K562 (cell line): ENCODE measurements at regions not wholly inside any gene's neighbourhood (a gene's known extent, or its start where the extent isn't known, plus 50 kb on each side); places are given as distances from the start of the nearest gene placed in this dataset.

Source experiments
- ATAC-seq: fragments of 200-7000 bp; cut with Tn5 transposase; 3 replicates; pipeline ENCODE4 v1.9.1; 2020; ENCODE audit warnings: moderate library complexity
- BruUV-seq: library from RNA; stranded (reverse); fragments of 400-500 nt; replicated peaks from 2 replicates; lab custom pipeline; 2021; lab: Mats Ljungman, UMichigan
- CTCF ChIA-PET: fragments of 300-600 bp; formaldehyde crosslinking; extraction: SDS; loops from one replicate; lab custom pipeline; 2021; ENCODE audit warnings: low intra/inter-chr PET ratio; lab: Yijun Ruan, JAX
- POLR2A ChIA-PET: fragments of 300-600, 350-650 bp; sonication (Branson Sonifier 250); formaldehyde crosslinking; extraction: SDS; loops from one replicate; lab custom pipeline; 2021; ENCODE audit warnings: antibody characterized with exemption, inconsistent platforms; lab: Yijun Ruan, JAX
- DNase-seq, 4 experiments: peaks; one replicate each; pipeline versions ENCODE4 v3.0.0 to v3.0.0-alpha.2; 2011 to 2018; ENCODE audit warnings: low spot score in 3 of 4, mixed read lengths in 3 of 4; ENCODE audit errors: extremely low read depth in 1 of 4
- FAIRE-seq: peaks from 2 replicates; lab custom pipeline; 2011; peaks lifted over from hg19 to GRCh38; lab: Jason Lieb, UNC
- H2AFZ ChIP-seq: 2 replicates; pipeline ENCODE4 v1.6.0; 2011; ENCODE audit warnings: low read depth, low read length, control low read depth, inconsistent platforms
- H3K27ac ChIP-seq: fragments of 200-600 bp; 3 replicates; pipeline ENCODE4 v1.8.0; 2011; ENCODE audit warnings: low read depth, mild to moderate bottlenecking, control low read depth, inconsistent platforms, low read length, moderate library complexity, mixed read lengths; ENCODE audit errors: extremely low read depth
- H3K27me3 ChIP-seq, 2 experiments: fragments of 300-600 bp in 1 of 2; 2 replicates in 1 of 2; 3 replicates in 1 of 2; pipeline versions ENCODE4 v1.6.0 to v1.8.0; 2011; ENCODE audit warnings: inconsistent platforms in 2 of 2, low read length in 2 of 2, mild to moderate bottlenecking in 1 of 2, mixed read lengths in 1 of 2, moderate library complexity in 1 of 2; ENCODE audit not compliant: control insufficient read depth in 2 of 2, insufficient read depth in 2 of 2
- H3K36me3 ChIP-seq: fragments of 300-600 bp; 3 replicates; pipeline ENCODE4 v1.8.0; 2011; ENCODE audit warnings: mild to moderate bottlenecking, low read length, inconsistent platforms; ENCODE audit not compliant: control insufficient read depth, insufficient read depth
- H3K4me1 ChIP-seq, 2 experiments: fragments of 200-600 bp in 1 of 2; replicated peaks in 1 of 2; 2 replicates in 1 of 2; 3 replicates in 1 of 2; pipeline versions ENCODE4 v1.5.1 to v1.8.0; 2011; ENCODE audit warnings: inconsistent platforms in 2 of 2, low read length in 2 of 2, mild to moderate bottlenecking in 1 of 2, mixed read lengths in 1 of 2, moderate library complexity in 1 of 2; ENCODE audit not compliant: control insufficient read depth in 2 of 2, insufficient read depth in 2 of 2
- H3K4me2 ChIP-seq: 2 replicates; pipeline ENCODE4 v1.6.1; 2011; ENCODE audit warnings: low read length, control low read depth, inconsistent platforms, mixed read lengths; ENCODE audit not compliant: insufficient read depth
- H3K4me3 ChIP-seq: fragments of 200-600 bp; sonication (generic), shearing (Covaris generic); 2 replicates; pipeline ENCODE4 v1.5.1; 2016; ENCODE audit warnings: control low read depth, inconsistent platforms
- H3K79me2 ChIP-seq: fragments of 200-600 bp; 3 replicates; pipeline ENCODE4 v1.8.0; 2011; ENCODE audit warnings: low read length, inconsistent platforms; ENCODE audit not compliant: control insufficient read depth, insufficient read depth
- H3K9ac ChIP-seq, 2 experiments: 2 replicates each; pipeline versions ENCODE4 v1.6.0 to v1.6.1; 2011; ENCODE audit warnings: low read depth in 2 of 2, low read length in 2 of 2, control low read depth in 1 of 2, inconsistent platforms in 1 of 2, mild to moderate bottlenecking in 1 of 2, mixed read lengths in 1 of 2; ENCODE audit not compliant: insufficient read depth in 1 of 2
- H3K9me1 ChIP-seq: one replicate; pipeline ENCODE4 v1.6.0; 2011; ENCODE audit warnings: inconsistent platforms, mild to moderate bottlenecking, low read length, moderate library complexity; ENCODE audit not compliant: control insufficient read depth, insufficient read depth
- H3K9me3 ChIP-seq: replicated peaks from 2 replicates; pipeline ENCODE4 v1.5.1; 2011; ENCODE audit warnings: low read depth, low read length, inconsistent platforms; ENCODE audit not compliant: control insufficient read depth, insufficient read depth
- H4K20me1 ChIP-seq: replicated peaks from 2 replicates; pipeline ENCODE4 v1.6.1; 2011; ENCODE audit warnings: low read length, inconsistent platforms, mixed read lengths; ENCODE audit not compliant: control insufficient read depth, insufficient read depth
- BRF1 ChIP-seq: IDR thresholded peaks from 3 replicates; pipeline ENCODE4 v1.6.1; 2011; ENCODE audit warnings: borderline replicate concordance, mild to moderate bottlenecking; ENCODE audit not compliant: insufficient read length; ENCODE audit errors: extremely low read depth
- E2F5 ChIP-seq: sonication (generic); formaldehyde crosslinking; IDR thresholded peaks from 2 replicates; pipeline ENCODE4 v1.8.0; 2022; ENCODE audit warnings: mild to moderate bottlenecking, missing genetic modification reagents
- HDAC1 ChIP-seq, 2 experiments: fragments of 450-650 bp; IDR thresholded peaks; 2 replicates each; pipeline ENCODE4 v1.6.1; 2016 to 2017; ENCODE audit warnings: inconsistent platforms in 1 of 2, mild to moderate bottlenecking in 1 of 2, moderate library complexity in 1 of 2
- JUNB ChIP-seq: fragments of 450-650 bp; formaldehyde crosslinking; conservative IDR thresholded peaks from 2 replicates; pipeline ENCODE4 v1.4.0; 2020; ENCODE audit warnings: mild to moderate bottlenecking
- KDM1A ChIP-seq, 2 experiments: fragments of 450-650 bp; IDR thresholded peaks; 2 replicates each; pipeline ENCODE4 v1.6.1; 2016; ENCODE audit warnings: mild to moderate bottlenecking in 2 of 2
- KLF1 ChIP-seq: fragments of 450-650 bp; IDR thresholded peaks from 2 replicates; pipeline ENCODE4 v1.6.1; 2016; ENCODE audit warnings: missing genetic modification characterization, missing compliant biosample characterization
- MAFF ChIP-seq: IDR thresholded peaks from 2 replicates; pipeline ENCODE4 v1.6.1; 2012; ENCODE audit warnings: low read length, improper control_type of control experiment
- MAFK ChIP-seq: IDR thresholded peaks from 2 replicates; pipeline ENCODE4 v1.6.1; 2011; ENCODE audit warnings: low read length, improper control_type of control experiment
- POLR2H ChIP-seq: IDR thresholded peaks from 2 replicates; pipeline ENCODE4 v1.6.1; 2016; ENCODE audit warnings: missing genetic modification characterization, low read depth, mild to moderate bottlenecking, control low read depth, missing compliant biosample characterization, moderate library complexity
- PURB ChIP-seq: sonication (generic); formaldehyde crosslinking; IDR thresholded peaks from 2 replicates; pipeline ENCODE4 v1.9.0; 2021; ENCODE audit warnings: low read depth, mild to moderate bottlenecking, missing genetic modification reagents
- STAT5B ChIP-seq: fragments of 250-450 bp; sonication (Bioruptor Pico); IDR thresholded peaks from 2 replicates; pipeline ENCODE4 v1.8.0; 2021; ENCODE audit warnings: mild to moderate bottlenecking, inconsistent platforms
- ZNF384 ChIP-seq: IDR thresholded peaks from 2 replicates; pipeline ENCODE4 v1.6.1; 2012; ENCODE audit warnings: low read depth, low read length, improper control_type of control experiment
- ZNF431 ChIP-seq: sonication (generic); formaldehyde crosslinking; IDR thresholded peaks from 2 replicates; pipeline ENCODE4 v1.8.0; 2022; ENCODE audit warnings: mild to moderate bottlenecking, missing genetic modification reagents
- WGBS: fragments of 100-300 bp; shearing (Covaris generic); methylation state at CpG from one replicate; pipeline ENCODE4 v1.1.6; 2016; ENCODE audit warnings: low coverage, mixed read lengths; ENCODE audit not compliant: insufficient coverage; ENCODE audit errors: missing lambda C conversion rate; 5-methylcytosine and 5-hydroxymethylcytosine counted together
- in situ Hi-C: fragments of 300-500 bp; cut with MboI; formaldehyde crosslinking; loops from 4 replicates; pipeline ENCODE4 v1.15.0; 2018; ENCODE audit warnings: inconsistent platforms, mixed read lengths
- intact Hi-C: fragments of 100-400 bp; cut with micrococcal nuclease; formaldehyde crosslinking; loops from 2 replicates; pipeline ENCODE4 v1.14.2; 2022
- TF ChIP-seq, protein P1 (sequence below): fragments of 450-650 bp; IDR thresholded peaks from one replicate; pipeline ENCODE4 v1.6.1; 2018; ENCODE audit warnings: mild to moderate bottlenecking, moderate library complexity; ENCODE audit not compliant: partially characterized antibody
- TF ChIP-seq, protein P2 (sequence below), 2 experiments: fragments of 150-350 bp in 1 of 2; IDR thresholded peaks; 2 replicates each; pipeline ENCODE4 v1.6.1; 2012 to 2016; ENCODE audit warnings: low read depth in 2 of 2, low read length in 2 of 2, mild to moderate bottlenecking in 1 of 2, moderate library complexity in 1 of 2
- TF ChIP-seq, protein P3 (sequence below): fragments of 250-450 bp; sonication (Bioruptor Pico); IDR thresholded peaks from 2 replicates; pipeline ENCODE4 v1.5.1; 2021; ENCODE audit warnings: mild to moderate bottlenecking

GRCh38 chr7:69114374-69114773, 483.9 kb upstream of the AUTS2 start:
- no peak for DNase-seq
- no peaks in the 10 kb centered on the region for H3K36me3 ChIP-seq
- 0 out of 2 replicates have a peak, but pooled peaks cover 3% of the 10 kb centered on the region for H4K20me1 ChIP-seq
- FAIRE-seq, result no peak
- ChIA-PET CTCF (no interaction called here), POLR2A (no interaction called here)
- no peaks in the 10 kb centered on the region for H3K9me3 ChIP-seq
- no peak overlapping the region for H3K27ac ChIP-seq
- no peak overlapping the region for H3K9ac ChIP-seq
- ATAC-seq, result no peak
- no peaks in the 10 kb centered on the region for H3K4me1 ChIP-seq
- BruUV-seq, result no TSS peak
- intact Hi-C loops, result no loop called here
- WGBS, result 0% methylated on average over 2 of the region's 2 CpGs
- H3K4me3 ChIP-seq, result no peak overlapping the region
- no peak overlapping the region for H2AFZ ChIP-seq
- no peaks in the 10 kb centered on the region for H3K79me2 ChIP-seq
- no peak overlapping the region for H3K4me2 ChIP-seq
- in situ Hi-C loops, result no loop called here
- no peaks in the 10 kb centered on the region for H3K27me3 ChIP-seq
- H3K9me1 ChIP-seq, result no peaks in the 10 kb centered on the region
- TF ChIP-seq E2F5 (CRISPR knock-in tag) (no peak), HDAC1 (IDR thresholded peaks at IDR 0.05) (no peak), BRF1 (no peak), MAFF (no peak), POLR2H (no peak), MAFK (no peak), KDM1A (IDR thresholded peaks at IDR 0.05) (no peak), PURB (CRISPR knock-in tag) (no peak), ZNF384 (no peak), KLF1 (tag) (no peak), ZNF431 (CRISPR knock-in tag) (no peak), JUNB (no peak), STAT5B (CRISPR knock-in tag) (no peak)
- TF ChIP-seq, protein P1, sequence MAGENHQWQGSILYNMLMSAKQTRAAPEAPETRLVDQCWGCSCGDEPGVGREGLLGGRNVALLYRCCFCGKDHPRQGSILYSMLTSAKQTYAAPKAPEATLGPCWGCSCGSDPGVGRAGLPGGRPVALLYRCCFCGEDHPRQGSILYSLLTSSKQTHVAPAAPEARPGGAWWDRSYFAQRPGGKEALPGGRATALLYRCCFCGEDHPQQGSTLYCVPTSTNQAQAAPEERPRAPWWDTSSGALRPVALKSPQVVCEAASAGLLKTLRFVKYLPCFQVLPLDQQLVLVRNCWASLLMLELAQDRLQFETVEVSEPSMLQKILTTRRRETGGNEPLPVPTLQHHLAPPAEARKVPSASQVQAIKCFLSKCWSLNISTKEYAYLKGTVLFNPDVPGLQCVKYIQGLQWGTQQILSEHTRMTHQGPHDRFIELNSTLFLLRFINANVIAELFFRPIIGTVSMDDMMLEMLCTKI, result no peak
- TF ChIP-seq, protein P2, sequence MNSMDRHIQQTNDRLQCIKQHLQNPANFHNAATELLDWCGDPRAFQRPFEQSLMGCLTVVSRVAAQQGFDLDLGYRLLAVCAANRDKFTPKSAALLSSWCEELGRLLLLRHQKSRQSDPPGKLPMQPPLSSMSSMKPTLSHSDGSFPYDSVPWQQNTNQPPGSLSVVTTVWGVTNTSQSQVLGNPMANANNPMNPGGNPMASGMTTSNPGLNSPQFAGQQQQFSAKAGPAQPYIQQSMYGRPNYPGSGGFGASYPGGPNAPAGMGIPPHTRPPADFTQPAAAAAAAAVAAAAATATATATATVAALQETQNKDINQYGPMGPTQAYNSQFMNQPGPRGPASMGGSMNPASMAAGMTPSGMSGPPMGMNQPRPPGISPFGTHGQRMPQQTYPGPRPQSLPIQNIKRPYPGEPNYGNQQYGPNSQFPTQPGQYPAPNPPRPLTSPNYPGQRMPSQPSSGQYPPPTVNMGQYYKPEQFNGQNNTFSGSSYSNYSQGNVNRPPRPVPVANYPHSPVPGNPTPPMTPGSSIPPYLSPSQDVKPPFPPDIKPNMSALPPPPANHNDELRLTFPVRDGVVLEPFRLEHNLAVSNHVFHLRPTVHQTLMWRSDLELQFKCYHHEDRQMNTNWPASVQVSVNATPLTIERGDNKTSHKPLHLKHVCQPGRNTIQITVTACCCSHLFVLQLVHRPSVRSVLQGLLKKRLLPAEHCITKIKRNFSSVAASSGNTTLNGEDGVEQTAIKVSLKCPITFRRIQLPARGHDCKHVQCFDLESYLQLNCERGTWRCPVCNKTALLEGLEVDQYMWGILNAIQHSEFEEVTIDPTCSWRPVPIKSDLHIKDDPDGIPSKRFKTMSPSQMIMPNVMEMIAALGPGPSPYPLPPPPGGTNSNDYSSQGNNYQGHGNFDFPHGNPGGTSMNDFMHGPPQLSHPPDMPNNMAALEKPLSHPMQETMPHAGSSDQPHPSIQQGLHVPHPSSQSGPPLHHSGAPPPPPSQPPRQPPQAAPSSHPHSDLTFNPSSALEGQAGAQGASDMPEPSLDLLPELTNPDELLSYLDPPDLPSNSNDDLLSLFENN (IDR thresholded peaks at IDR 0.05; ENCODE audit: low read depth in 2 of 2, low read length in 2 of 2), result no peak
- TF ChIP-seq, protein P3, sequence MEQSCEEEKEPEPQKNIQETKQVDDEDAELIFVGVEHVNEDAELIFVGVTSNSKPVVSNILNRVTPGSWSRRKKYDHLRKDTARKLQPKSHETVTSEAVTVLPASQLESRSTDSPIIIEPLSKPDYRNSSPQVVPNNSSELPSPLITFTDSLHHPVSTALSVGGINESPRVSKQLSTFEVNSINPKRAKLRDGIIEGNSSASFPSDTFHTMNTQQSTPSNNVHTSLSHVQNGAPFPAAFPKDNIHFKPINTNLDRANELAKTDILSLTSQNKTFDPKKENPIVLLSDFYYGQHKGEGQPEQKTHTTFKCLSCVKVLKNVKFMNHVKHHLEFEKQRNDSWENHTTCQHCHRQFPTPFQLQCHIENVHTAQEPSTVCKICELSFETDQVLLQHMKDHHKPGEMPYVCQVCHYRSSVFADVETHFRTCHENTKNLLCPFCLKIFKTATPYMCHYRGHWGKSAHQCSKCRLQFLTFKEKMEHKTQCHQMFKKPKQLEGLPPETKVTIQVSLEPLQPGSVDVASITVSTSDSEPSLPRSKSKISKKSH (CRISPR knock-in tag), result no peak
